Naive B cell (primary cell): ENCODE measurements at regions not wholly inside any gene's neighbourhood (a gene's known extent, or its start where the extent isn't known, plus 50 kb on each side); places are given as distances from the start of the nearest gene placed in this dataset.

Source experiments
- ATAC-seq, 2 donors: fragments of 150-1000 bp; cut with Tn5 transposase; 2 replicates each; pipeline ENCODE4 v1.10.0; 2021; ENCODE audit warnings: low read depth in 2 of 2, mild to moderate bottlenecking in 2 of 2, moderate library complexity in 2 of 2
- DNase-seq: peaks from one replicate; pipeline ENCODE4 v3.0.0; 2022
- H3K27ac Mint-ChIP-seq, 6 donors: one replicate each; pipeline ENCODE4 v1.8.0; 2020 to 2022; ENCODE audit warnings: mild to moderate bottlenecking in 6 of 6, mixed read lengths in 6 of 6, moderate library complexity in 5 of 6, inconsistent platforms in 2 of 6
- H3K27me3 Mint-ChIP-seq, 3 donors: one replicate each; pipeline ENCODE4 v1.8.0; 2021 to 2022; ENCODE audit warnings: mixed read lengths in 3 of 3, mild to moderate bottlenecking in 1 of 3
- H3K36me3 Mint-ChIP-seq, 2 donors: one replicate each; pipeline ENCODE4 v1.8.0; 2020 to 2022; ENCODE audit warnings: mixed read lengths in 2 of 2, inconsistent platforms in 1 of 2, mild to moderate bottlenecking in 1 of 2
- H3K4me1 Mint-ChIP-seq, 3 donors: one replicate each; pipeline ENCODE4 v1.8.0; 2020 to 2022; ENCODE audit warnings: mixed read lengths in 3 of 3, inconsistent platforms in 1 of 3, mild to moderate bottlenecking in 1 of 3, moderate library complexity in 1 of 3
- H3K4me3 Mint-ChIP-seq, 8 donors: one replicate each; pipeline ENCODE4 v1.8.0; 2020 to 2022; ENCODE audit warnings: mild to moderate bottlenecking in 8 of 8, mixed read lengths in 8 of 8, moderate library complexity in 8 of 8, inconsistent platforms in 2 of 8
- H3K9me3 Mint-ChIP-seq, 7 donors: one replicate each; pipeline ENCODE4 v1.8.0; 2020 to 2022; ENCODE audit warnings: mixed read lengths in 7 of 7, mild to moderate bottlenecking in 5 of 7, inconsistent platforms in 2 of 7, moderate library complexity in 1 of 7

DNA sequence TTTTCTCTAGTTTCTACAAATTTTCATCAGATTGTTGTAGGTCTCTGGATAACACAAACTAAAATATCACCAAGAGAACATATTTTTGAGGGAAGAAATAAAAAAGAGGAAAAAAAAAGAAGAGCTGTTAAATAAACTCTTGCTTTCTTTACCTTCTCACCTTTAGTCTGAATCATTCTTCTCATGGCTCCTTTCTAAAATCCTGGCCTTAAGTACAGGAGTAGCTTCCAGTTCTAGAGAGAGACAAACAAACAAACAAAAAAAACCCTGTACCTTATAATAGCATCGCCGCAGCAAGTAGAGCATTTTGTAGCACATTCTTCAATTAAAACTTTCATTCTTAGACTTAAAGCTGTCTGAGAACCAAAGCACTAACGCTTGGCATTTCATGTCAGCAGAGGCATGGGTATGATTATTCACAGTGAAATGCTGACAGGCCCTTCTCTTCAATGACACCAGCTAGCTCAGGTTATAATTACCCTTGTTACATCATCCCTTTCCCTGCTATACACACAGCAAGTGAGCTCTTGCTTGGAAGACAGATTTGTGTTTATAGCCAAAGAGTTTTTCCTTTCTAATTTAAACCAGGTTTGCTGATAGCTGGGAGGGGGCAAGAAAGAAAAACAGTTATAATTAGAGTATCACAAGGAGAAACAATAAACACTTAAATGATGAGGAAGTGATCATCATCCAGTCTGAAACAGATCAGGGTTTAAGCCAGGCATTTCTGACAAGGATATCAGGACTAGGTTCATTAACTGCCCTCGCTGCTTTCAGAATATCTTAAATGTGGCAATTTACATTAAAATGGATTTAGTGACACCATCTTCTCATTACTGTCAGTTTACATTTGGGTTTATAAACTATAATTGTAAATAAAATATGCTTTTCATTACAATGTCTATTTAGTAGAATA, 510.9 kb upstream of the ZNF608 start:
- ATAC-seq (no peak), DNase-seq (no peak)
- Mint-ChIP-seq H3K27ac (peak overlapping the region in 1 of 6 donors; percentile 37), H3K4me1 (peaks cover 0 to 6% (median 0%) of the 10 kb centered on the region in 3 donors), H3K9me3 (peaks cover 9 to 33% (median 24%) of the 10 kb centered on the region in 7 donors), H3K36me3 (peaks cover 4 to 13% of the 10 kb centered on the region in 2 donors), H3K27me3 (no peaks in the 10 kb centered on the region), H3K4me3 (no peak overlapping the region)

DNA sequence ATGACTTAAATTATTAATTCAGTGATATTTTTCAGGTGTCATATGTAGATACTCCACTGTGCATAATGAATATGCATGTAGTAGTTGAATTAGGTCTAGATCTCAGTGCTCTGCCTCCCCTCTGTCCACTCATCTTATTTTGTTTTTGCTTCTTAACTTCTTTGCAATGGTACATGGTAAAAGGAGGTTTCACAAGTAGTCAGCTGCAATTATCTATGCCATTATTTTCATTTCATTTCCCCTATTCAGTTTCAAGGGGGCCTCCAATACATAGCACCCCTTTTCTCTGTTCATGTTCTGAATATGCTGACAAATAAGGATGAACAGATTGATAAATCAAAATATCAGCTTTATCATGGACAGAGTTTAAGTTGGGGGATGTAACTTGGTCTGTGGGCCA, 511.6 kb upstream of the ZNF608 start:
- Mint-ChIP-seq H3K4me3 (no peak overlapping the region), H3K9me3 (peaks cover 6 to 26% (median 18%) of the 10 kb centered on the region in 7 donors), H3K27me3 (no peaks in the 10 kb centered on the region), H3K27ac (no peak overlapping the region), H3K4me1 (peaks cover 0 to 6% (median 0%) of the 10 kb centered on the region in 3 donors), H3K36me3 (peaks cover 4 to 13% of the 10 kb centered on the region in 2 donors)
- DNase-seq = no peak
- ATAC-seq = no peak

DNA sequence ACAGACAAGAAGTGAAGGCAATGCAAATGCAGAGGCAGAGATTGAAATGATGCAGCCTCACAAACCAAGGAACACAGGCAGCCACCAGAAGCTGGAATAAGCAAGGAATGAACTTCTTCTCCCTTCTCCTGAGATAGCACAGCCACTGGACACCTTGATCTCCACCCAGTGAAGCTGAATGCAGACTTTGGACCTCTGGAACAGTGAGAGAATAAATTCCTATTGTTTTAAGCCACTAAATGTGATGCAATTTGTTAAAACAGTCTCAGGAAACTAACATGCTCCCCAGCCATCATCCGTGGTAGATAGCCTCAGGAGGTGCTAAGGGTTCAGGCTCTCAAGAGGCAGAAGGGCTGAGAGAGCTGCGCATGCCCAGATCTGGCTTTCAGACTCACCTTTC, 512.2 kb upstream of the ZNF608 start:
- no peak overlapping the region for H3K4me3 Mint-ChIP-seq
- H3K27ac Mint-ChIP-seq = no peak overlapping the region
- H3K4me1 Mint-ChIP-seq = peaks cover 0 to 6% (median 0%) of the 10 kb centered on the region in 3 donors

DNA sequence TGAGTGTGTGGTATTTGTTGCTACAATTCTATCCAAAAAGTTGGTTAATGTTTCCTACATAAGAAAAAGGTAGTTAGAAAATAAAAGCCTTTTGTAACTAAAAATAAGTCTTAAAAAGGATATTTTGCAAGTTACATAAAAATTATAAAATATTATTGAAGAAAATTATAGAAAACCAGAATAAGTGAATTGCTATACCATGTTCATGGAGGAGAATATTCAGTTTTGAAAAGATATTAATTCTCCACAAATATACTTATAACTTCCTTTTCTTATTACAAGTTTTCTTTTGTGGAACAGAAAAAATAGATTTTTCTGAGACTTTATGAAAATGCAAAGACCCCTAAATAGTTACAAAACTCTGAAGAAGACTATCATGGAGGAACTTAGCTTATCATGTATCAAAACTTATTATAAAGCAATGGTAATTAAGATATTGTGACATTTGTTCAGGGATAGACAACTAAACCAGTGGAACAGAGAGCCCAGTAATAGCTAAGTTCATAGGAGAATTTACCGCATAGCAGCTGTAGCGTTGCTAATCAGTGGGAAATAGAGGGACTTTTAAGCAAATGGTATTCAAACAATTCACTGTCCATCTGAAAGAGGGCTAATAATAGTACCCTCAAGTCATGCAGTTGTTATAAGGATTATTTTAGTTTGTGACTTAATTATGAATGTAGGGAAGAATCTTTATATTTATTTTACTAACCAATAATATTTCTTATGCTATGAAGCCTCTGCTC, 515.2 kb upstream of the ZNF608 start:
- ATAC-seq (no peak), DNase-seq (no peak)
- Mint-ChIP-seq H3K4me1 (peaks cover 0 to 6% (median 0%) of the 10 kb centered on the region in 3 donors), H3K27me3 (no peaks in the 10 kb centered on the region), H3K9me3 (peaks cover 0 to 6% (median 0%) of the 10 kb centered on the region in 7 donors), H3K4me3 (no peak overlapping the region), H3K36me3 (peaks cover 4 to 5% of the 10 kb centered on the region in 2 donors), H3K27ac (no peak overlapping the region)

More for the DNA sequence above, 512.2 kb upstream of the ZNF608 start:
- DNase-seq = no peak
- Mint-ChIP-seq H3K9me3 (peaks cover 6 to 23% (median 15%) of the 10 kb centered on the region in 7 donors), H3K36me3 (peaks cover 4 to 13% of the 10 kb centered on the region in 2 donors), H3K27me3 (no peaks in the 10 kb centered on the region)
- ATAC-seq = no peak

DNA sequence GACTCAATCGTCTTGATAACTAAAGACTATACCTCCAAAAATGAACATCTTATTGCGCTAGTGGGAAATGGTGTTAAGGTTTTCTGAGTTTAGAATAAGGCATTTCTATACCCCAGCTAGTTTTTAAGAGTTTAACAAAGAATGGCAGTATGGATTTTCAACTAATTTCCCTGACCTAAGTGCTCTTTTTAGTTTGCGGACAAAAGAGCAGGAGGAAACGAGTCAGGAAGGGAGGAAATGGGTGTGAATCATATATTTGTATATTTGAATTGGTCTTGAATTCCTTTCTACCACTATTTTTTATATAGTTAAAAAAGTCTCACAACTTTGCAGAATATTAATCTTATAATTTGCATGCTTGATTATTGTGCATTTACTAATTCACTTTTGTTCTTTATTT, 516.3 kb upstream of the ZNF608 start:
- H3K27me3 Mint-ChIP-seq = no peaks in the 10 kb centered on the region
- no peak overlapping the region for H3K4me3 Mint-ChIP-seq
- DNase-seq (no peak), ATAC-seq (no peak)
- H3K9me3 Mint-ChIP-seq = peaks cover 0 to 6% (median 0%) of the 10 kb centered on the region in 7 donors
- H3K4me1 Mint-ChIP-seq = no peaks in the 10 kb centered on the region
- H3K36me3 Mint-ChIP-seq = peaks cover 4 to 5% of the 10 kb centered on the region in 2 donors
- H3K27ac Mint-ChIP-seq = no peak overlapping the region

DNA sequence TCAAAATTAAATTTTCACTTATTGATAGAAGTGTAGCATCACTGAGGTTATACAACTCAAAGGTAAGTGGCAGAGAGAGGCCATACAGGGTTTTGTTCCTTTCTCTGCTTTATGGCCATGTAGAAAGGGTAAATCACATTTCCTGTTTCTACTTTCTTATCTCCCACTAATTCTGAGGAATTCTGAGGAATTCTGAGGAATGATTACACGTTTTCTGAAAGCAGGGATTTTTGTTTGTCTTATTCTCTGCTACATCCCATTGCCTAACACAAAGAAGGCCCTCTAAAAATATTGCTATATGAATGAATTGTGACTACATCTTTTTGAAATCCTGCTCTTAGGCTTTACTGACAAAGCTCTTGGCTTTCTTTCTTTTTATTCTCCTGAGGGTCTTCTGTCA, 516.9 kb upstream of the ZNF608 start:
- Mint-ChIP-seq H3K36me3 (peaks cover 4 to 5% of the 10 kb centered on the region in 2 donors), H3K4me1 (no peaks in the 10 kb centered on the region), H3K9me3 (peaks cover 0 to 6% (median 0%) of the 10 kb centered on the region in 7 donors), H3K4me3 (no peak overlapping the region), H3K27ac (no peak overlapping the region), H3K27me3 (no peaks in the 10 kb centered on the region)
- DNase-seq (no peak), ATAC-seq (no peak)

DNA sequence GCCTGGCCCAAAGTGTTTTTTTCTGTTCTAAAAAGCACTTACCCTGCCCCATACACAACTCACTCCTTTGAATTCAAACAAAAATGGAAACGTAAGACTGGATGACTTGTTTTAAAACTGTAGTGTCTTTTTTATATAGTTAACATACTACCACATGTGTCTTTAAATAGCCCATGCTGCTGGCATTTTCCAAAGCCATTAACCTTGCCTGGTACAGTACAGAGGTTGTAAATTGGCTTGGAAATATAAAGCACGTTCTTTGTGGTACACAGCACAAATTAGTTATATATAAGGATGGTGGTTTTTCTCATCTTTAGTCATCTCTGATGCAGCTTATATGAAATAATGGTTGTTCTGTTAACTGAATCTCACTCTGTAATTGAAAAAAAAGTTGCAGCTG, 519.7 kb upstream of the ZNF608 start:
- H3K27ac Mint-ChIP-seq = no peak overlapping the region
- H3K4me3 Mint-ChIP-seq = no peak overlapping the region
- no peak for DNase-seq
- H3K27me3 Mint-ChIP-seq = peaks cover 0 to 2% (median 2%) of the 10 kb centered on the region in 3 donors
- peaks cover 0 to 6% (median 0%) of the 10 kb centered on the region in 7 donors for H3K9me3 Mint-ChIP-seq
- peaks cover 0 to 5% of the 10 kb centered on the region in 2 donors for H3K36me3 Mint-ChIP-seq
- ATAC-seq = no peak
- no peaks in the 10 kb centered on the region for H3K4me1 Mint-ChIP-seq

DNA sequence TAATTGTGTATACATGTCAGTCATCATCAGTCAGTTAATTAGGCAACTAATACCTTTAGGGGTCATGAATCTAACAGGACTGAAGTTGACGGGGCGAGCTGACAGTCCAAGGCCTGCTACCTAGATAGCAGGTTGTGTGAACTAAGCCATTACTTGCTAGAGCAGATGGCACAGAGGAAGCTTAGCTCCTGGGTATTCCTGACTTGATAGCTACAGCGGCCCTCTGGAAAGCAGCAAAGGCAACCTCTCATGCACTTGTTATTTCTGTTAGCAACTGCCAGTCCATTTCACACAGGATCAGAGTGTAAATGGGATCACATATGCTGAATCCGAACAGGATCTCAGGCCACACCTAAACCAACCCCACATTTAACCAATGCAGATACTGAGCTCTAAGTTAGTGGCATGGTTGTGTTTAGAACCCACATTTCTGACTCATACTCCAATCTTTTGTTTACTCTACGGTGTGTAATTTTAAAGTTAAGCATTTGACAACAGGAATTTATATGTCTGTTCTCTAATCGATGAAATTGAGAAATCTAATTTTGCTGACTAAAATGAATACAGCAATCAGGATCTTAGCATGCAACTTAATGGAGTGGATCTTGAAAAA, 521.3 kb upstream of the ZNF608 start:
- DNase-seq (no peak), ATAC-seq (no peak)
- H3K27me3 Mint-ChIP-seq = peaks cover 0 to 16% (median 8%) of the 10 kb centered on the region in 3 donors
- peaks cover 0 to 5% of the 10 kb centered on the region in 2 donors for H3K36me3 Mint-ChIP-seq
- peak overlapping the region in 1 of 6 donors; percentile 12 for H3K27ac Mint-ChIP-seq
- H3K9me3 Mint-ChIP-seq = peaks cover 0 to 6% (median 0%) of the 10 kb centered on the region in 7 donors
- peaks cover 2 to 9% (median 4%) of the 10 kb centered on the region in 3 donors for H3K4me1 Mint-ChIP-seq
- no peak overlapping the region for H3K4me3 Mint-ChIP-seq

DNA sequence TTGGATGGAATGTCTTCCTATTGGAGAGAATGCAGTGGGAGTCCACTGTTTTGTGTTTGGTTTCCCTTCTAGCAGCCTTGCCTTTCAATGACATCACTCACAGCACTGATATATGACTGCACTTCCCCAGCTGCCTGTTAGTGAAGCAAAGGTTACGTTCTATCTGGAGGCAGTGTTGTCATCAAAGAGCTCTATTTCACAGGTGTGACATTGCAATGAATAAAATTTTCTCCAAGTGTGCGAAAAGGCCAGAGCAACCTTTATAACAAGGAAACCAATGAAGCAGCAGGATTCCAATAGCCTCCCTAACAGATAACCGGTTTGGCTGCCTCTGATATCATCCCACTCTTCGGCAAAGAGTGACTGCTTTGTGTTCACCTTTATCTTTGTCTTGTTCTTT, 523.5 kb upstream of the ZNF608 start:
- no peak for DNase-seq
- ATAC-seq = no peak

DNA sequence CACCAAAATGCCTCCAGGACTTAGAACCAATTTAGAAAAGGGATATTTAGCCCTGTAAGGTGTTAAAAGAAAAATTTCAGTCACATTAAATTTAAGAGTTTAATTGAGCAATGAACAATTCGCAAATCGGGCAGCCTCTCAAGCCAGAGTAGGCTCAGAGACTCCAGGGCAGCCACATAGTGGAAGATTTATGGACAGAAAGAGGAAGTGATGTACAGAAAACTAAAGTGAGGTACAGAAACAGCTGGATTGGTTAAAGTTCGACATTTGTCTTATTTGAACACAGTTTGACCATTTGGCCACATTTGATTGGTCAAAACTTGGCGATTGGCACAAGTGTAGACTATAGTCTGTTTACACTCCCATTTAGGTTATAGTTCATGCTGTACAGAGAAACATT, 525.9 kb upstream of the ZNF608 start:
- no peak for DNase-seq
- H3K36me3 Mint-ChIP-seq = no peaks in the 10 kb centered on the region

More for the DNA sequence above, 523.5 kb upstream of the ZNF608 start:
- Mint-ChIP-seq H3K27ac (peak overlapping the region in 2 of 6 donors; percentile 27 to 32), H3K27me3 (peaks cover 8 to 27% (median 8%) of the 10 kb centered on the region in 3 donors), H3K4me1 (peaks cover 5 to 19% (median 10%) of the 10 kb centered on the region in 3 donors), H3K36me3 (peaks cover 0 to 5% of the 10 kb centered on the region in 2 donors), H3K9me3 (peaks cover 0 to 6% (median 0%) of the 10 kb centered on the region in 7 donors), H3K4me3 (no peak overlapping the region)

DNA sequence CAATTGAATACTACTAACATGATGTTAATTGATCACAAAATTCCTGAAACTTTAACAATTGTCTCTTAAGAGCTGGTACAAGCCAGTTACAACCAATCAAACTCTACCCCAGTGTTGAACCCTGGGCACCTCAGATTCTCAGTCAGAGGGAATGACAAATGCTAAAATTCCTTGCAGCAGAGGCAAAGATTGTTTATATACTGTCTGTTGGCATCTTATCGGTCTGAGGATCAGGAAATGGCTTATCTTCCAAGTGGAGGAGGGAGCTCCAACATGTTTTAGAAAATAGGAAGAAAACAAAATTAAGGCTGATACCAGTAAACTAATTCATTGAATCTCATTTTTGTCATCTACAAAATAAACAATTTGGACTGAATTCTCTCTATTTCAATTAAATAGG, 527.8 kb upstream of the ZNF608 start:
- DNase-seq = no peak
- peaks cover 8 to 27% (median 8%) of the 10 kb centered on the region in 3 donors for H3K27me3 Mint-ChIP-seq
- H3K27ac Mint-ChIP-seq = no peak overlapping the region
- H3K9me3 Mint-ChIP-seq = peaks cover 0 to 1% (median 0%) of the 10 kb centered on the region in 7 donors
- no peak for ATAC-seq
- H3K36me3 Mint-ChIP-seq = no peaks in the 10 kb centered on the region
- H3K4me1 Mint-ChIP-seq = peaks cover 5 to 19% (median 10%) of the 10 kb centered on the region in 3 donors
- no peak overlapping the region for H3K4me3 Mint-ChIP-seq

More for the DNA sequence above, 525.9 kb upstream of the ZNF608 start:
- no peak overlapping the region for H3K4me3 Mint-ChIP-seq
- H3K27ac Mint-ChIP-seq = no peak overlapping the region
- peaks cover 5 to 19% (median 10%) of the 10 kb centered on the region in 3 donors for H3K4me1 Mint-ChIP-seq
- H3K9me3 Mint-ChIP-seq = peaks cover 0 to 1% (median 0%) of the 10 kb centered on the region in 7 donors
- peaks cover 8 to 27% (median 8%) of the 10 kb centered on the region in 3 donors for H3K27me3 Mint-ChIP-seq
- peak in 1 of 2 donors; percentile 28 for ATAC-seq

DNA sequence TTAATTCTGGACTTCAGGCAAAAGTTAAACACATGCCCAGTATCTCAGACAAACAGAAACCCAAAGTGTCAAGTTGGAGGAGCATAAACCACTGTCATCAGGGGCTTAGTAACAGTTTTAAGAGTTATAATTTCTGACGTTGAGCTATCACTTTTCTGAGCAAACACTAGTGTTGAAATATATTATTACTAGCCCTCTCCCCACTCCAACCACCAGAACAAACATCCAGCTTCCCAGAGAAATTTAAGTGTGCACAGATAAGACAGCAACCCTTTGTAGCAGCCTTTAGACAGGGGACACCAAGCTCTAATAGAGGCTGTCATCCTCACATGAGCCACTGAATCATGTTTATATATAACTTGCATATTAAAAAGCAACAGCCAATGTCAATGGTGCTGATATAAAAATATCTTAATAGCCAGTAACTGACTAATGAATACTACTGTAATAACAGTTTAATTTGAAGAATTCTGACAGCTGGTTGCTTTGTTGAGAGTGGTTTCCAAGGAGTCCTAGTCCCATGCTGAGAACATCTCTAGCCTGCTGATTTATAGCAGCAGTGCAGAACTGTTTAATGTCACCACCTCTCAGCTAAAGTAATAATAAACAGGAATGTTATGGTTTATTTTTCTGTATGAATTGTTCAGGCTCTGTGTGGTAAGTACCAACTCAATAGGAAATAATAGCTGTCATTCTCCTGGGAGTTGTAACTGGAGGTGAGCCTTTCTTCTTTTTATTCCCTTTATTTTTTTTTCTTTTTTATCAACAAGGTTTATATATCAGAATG, 528.7 kb upstream of the ZNF608 start:
- DNase-seq = no peak
- Mint-ChIP-seq H3K4me3 (no peak overlapping the region), H3K9me3 (peaks cover 0 to 4% (median 0%) of the 10 kb centered on the region in 7 donors), H3K27ac (no peak overlapping the region), H3K27me3 (peaks cover 8 to 27% (median 8%) of the 10 kb centered on the region in 3 donors), H3K4me1 (peaks cover 5 to 19% (median 10%) of the 10 kb centered on the region in 3 donors), H3K36me3 (no peaks in the 10 kb centered on the region)
- ATAC-seq = no peak
